Activated CD8-positive, alpha-beta T cell treated with anti-CD3 and anti-CD28 coated beads for 36 hours (primary cell): ENCODE measurements at regions not wholly inside any gene's neighbourhood (a gene's known extent, or its start where the extent isn't known, plus 50 kb on each side); places are given as distances from the start of the nearest gene placed in this dataset.

Experiments used
- ATAC-seq: fragments of 200-7000 bp; cut with Tn5 transposase; one replicate; pipeline ENCODE4 v1.10.0; 2021; ENCODE audit warnings: mild to moderate bottlenecking, moderate library complexity
- CTCF ChIA-PET: fragments of 350-600 bp; sonication (Branson Sonifier 250); formaldehyde crosslinking; loops from one replicate; lab custom pipeline; 2021; ENCODE audit warnings: antibody characterized with exemption; lab: Charles Lee
- POLR2A ChIA-PET: fragments of 350-600 bp; sonication (Branson Sonifier 250); formaldehyde crosslinking; loops from one replicate; lab custom pipeline; 2021; ENCODE audit warnings: antibody characterized with exemption; lab: Charles Lee
- DNase-seq: peaks from one replicate; pipeline ENCODE4 v3.0.0-alpha.2; 2020
- H3K27ac Mint-ChIP-seq: one replicate; pipeline ENCODE4 v1.8.0; 2021; ENCODE audit warnings: mild to moderate bottlenecking, mixed read lengths
- H3K27me3 Mint-ChIP-seq: one replicate; pipeline ENCODE4 v1.8.0; 2021; ENCODE audit warnings: mixed read lengths
- H3K36me3 Mint-ChIP-seq: one replicate; pipeline ENCODE4 v1.8.0; 2021; ENCODE audit warnings: low read depth, mixed read lengths
- H3K4me1 Mint-ChIP-seq: one replicate; pipeline ENCODE4 v1.8.0; 2021; ENCODE audit warnings: low read depth, mixed read lengths
- H3K4me3 Mint-ChIP-seq: one replicate; pipeline ENCODE4 v1.8.0; 2021; ENCODE audit warnings: mild to moderate bottlenecking, moderate library complexity, mixed read lengths
- H3K9me3 Mint-ChIP-seq: one replicate; pipeline ENCODE4 v1.8.0; 2021; ENCODE audit warnings: mixed read lengths
- CTCF ChIP-seq: fragments of 200-600 bp; IDR thresholded peaks from one replicate; pipeline ENCODE4 v1.8.0; 2022; ENCODE audit warnings: antibody characterized with exemption, mild to moderate bottlenecking
- intact Hi-C: fragments of 100-400 bp; cut with micrococcal nuclease; formaldehyde crosslinking; loops from one replicate; pipeline ENCODE4 v1.10.0; 2022

- no peak for ATAC-seq
- Mint-ChIP-seq H3K4me3 (no peak overlapping the region), H3K4me1 (no peaks in the 10 kb centered on the region), H3K9me3 (no peaks in the 10 kb centered on the region), H3K27ac (no peak overlapping the region), H3K27me3 (no peaks in the 10 kb centered on the region), H3K36me3 (no peaks in the 10 kb centered on the region)
- intact Hi-C loops: no loop called here
- TF ChIP-seq CTCF: no peak
- no peak for DNase-seq
- ChIA-PET POLR2A (no interaction called here), CTCF (no interaction called here)
Observed at GRCh38 chr5:3342271-3343100, 253.1 kb upstream of the IRX1 start.

- no peak for TF ChIP-seq CTCF
- Mint-ChIP-seq H3K4me1 (no peaks in the 10 kb centered on the region), H3K36me3 (no peaks in the 10 kb centered on the region), H3K9me3 (no peaks in the 10 kb centered on the region), H3K4me3 (no peak overlapping the region), H3K27me3 (no peaks in the 10 kb centered on the region), H3K27ac (no peak overlapping the region)
- no peak for DNase-seq
- no peak for ATAC-seq
- intact Hi-C loops: no loop called here
- POLR2A ChIA-PET: no interaction called here
- CTCF ChIA-PET: no interaction called here
Observed at GRCh38 chr5:3341446-3342240, 254.0 kb upstream of the IRX1 start.

DNA sequence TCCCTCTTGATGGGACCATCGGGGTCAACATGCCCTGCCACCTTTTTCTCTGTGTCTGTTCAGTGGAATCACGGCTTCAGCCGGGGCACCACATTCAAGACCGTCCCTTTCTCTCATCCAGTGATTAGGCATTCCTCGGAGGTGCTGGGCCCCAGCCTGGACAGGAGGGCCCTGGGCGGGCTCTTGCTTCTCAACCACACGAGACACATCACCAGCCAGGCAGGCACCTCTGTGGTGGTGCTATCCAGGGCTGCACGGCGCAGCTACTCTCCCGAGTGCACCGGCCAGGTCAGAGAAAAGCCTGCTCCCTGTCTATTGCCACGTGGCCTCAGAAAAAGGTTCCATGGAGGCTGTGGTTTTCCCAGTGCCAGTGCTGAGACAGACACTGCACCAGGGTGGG lies 255.2 kb upstream of the IRX1 start:
- Mint-ChIP-seq H3K27me3 (no peaks in the 10 kb centered on the region), H3K27ac (no peak overlapping the region), H3K4me3 (no peak overlapping the region), H3K4me1 (no peaks in the 10 kb centered on the region), H3K36me3 (no peaks in the 10 kb centered on the region), H3K9me3 (no peaks in the 10 kb centered on the region)
- DNase-seq: no peak
- ChIA-PET POLR2A (no interaction called here), CTCF (no interaction called here)
- intact Hi-C loops: no loop called here
- no peak for ATAC-seq
- TF ChIP-seq CTCF: no peak

GRCh38 chr5:3339798-3340115 lies 255.9 kb upstream of the IRX1 start:
- CTCF ChIA-PET: no interaction called here
- Mint-ChIP-seq H3K36me3 (no peaks in the 10 kb centered on the region), H3K4me1 (no peaks in the 10 kb centered on the region), H3K4me3 (no peak overlapping the region), H3K27ac (no peak overlapping the region), H3K9me3 (no peaks in the 10 kb centered on the region), H3K27me3 (no peaks in the 10 kb centered on the region)
- POLR2A ChIA-PET: no interaction called here
- intact Hi-C loops: no loop called here
- DNase-seq: no peak
- no peak for ATAC-seq
- TF ChIP-seq CTCF: no peak

DNA sequence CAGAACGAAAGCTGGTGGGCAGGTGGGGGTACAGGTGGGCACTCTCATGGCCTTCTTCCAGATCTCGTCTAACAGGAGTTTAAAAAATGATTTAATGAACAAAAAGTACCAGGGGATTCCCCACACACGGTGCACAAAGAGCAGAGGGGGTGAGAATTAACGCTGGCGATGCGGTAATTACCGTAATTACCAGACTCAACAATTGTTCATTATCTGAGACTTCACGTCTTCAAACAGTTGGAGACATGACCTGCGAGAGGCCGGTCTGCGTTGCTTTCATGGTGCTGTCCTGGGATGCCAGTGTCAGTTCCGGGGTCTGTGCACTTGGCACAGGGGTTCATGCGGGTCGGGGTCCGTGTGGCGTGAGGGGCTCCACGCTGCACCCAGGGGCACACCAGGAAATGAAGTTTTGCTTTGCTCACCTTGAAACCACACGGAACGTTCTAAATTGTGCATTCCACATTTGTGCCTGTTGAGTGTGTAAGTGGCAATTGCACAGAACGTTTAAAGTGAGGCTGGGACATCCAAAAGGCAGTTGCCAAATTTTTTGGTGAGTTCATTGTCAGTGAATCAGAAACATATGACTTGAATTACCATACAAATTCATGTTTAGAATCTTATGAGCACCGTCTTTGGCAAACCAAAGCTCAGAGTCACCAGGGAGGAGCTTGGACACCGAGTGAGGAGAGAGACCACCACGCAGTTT lies 256.4 kb upstream of the IRX1 start:
- Mint-ChIP-seq H3K9me3 (no peaks in the 10 kb centered on the region), H3K4me3 (no peak overlapping the region), H3K27ac (no peak overlapping the region), H3K4me1 (no peaks in the 10 kb centered on the region), H3K27me3 (no peaks in the 10 kb centered on the region), H3K36me3 (no peaks in the 10 kb centered on the region)
- ChIA-PET POLR2A (no interaction called here), CTCF (no interaction called here)
- ATAC-seq: no peak
- TF ChIP-seq CTCF: no peak
- intact Hi-C loops: no loop called here
- no peak for DNase-seq
